Adrenal gland (tissue), 9 donors: ENCODE measurements at regions not wholly inside any gene's neighbourhood (a gene's known extent, or its start where the extent isn't known, plus 50 kb on each side); places are given as distances from the start of the nearest gene placed in this dataset.

Source experiments
- DNase-seq, 7 donors: peaks; one replicate each; pipeline ENCODE4 v3.0.0-alpha.2; 2019 to 2020
- H3K27ac ChIP-seq, 5 donors: fragments of 200-600 bp; sonication (generic) in 4 of 5; 1 replicate in 3 of 5; 2 replicates in 2 of 5; pipeline versions ENCODE4 v1.5.1 to v1.8.0; 2016 to 2020; ENCODE audit warnings: mild to moderate bottlenecking in 1 of 5
- H3K27me3 ChIP-seq: fragments of 200-600 bp; 2 replicates; pipeline ENCODE4 v1.8.0; 2021
- H3K36me3 ChIP-seq, 2 donors: fragments of 200-600 bp; replicated peaks in 1 of 2; 1 replicate in 1 of 2; 2 replicates in 1 of 2; pipeline versions ENCODE4 v1.5.1 to v1.8.0; 2018 to 2022
- H3K4me1 ChIP-seq, 2 donors: fragments of 200-600 bp; replicated peaks in 1 of 2; 1 replicate in 1 of 2; 2 replicates in 1 of 2; pipeline versions ENCODE4 v1.5.1 to v1.8.0; 2018 to 2021
- H3K4me3 ChIP-seq, 4 donors: fragments of 200-600 bp; sonication (generic) in 3 of 4; one replicate each; pipeline ENCODE4 v1.5.1; 2016 to 2018
- H3K9me3 ChIP-seq, 3 donors: fragments of 200-600 bp; sonication (generic) in 1 of 3; replicated peaks in 1 of 3; 1 replicate in 2 of 3; 2 replicates in 1 of 3; pipeline versions ENCODE4 v1.5.1 to v1.8.0; 2016 to 2021
- CTCF ChIP-seq, 6 experiments: fragments of 450-650 bp in 4 of 6; fragments of 200-600 bp in 2 of 6; sonication (generic) in 1 of 6; IDR thresholded peaks; 1 replicate in 5 of 6; 2 replicates in 1 of 6; pipeline versions ENCODE4 v1.5.1 to v1.8.0; 2016 to 2021; ENCODE audit warnings: antibody characterized with exemption in 6 of 6, mild to moderate bottlenecking in 2 of 6, moderate library complexity in 1 of 6
- POLR2A ChIP-seq, 2 donors: fragments of 450-650 bp; IDR thresholded peaks; one replicate each; pipeline ENCODE4 v1.6.1; 2017; ENCODE audit warnings: antibody characterized with exemption in 2 of 2, mild to moderate bottlenecking in 2 of 2, moderate library complexity in 1 of 2
- WGBS, 4 donors: extraction: QIAGEN DNeasy Blood & Tissue Kit in 2 of 4; methylation state at CpG; one replicate each; pipeline versions ENCODE4 v1.1.5 to v1.1.7; 2013 to 2017; 5-methylcytosine and 5-hydroxymethylcytosine counted together
- intact Hi-C, 2 donors: fragments of 100-400 bp; cut with DNase I; formaldehyde crosslinking; loops; one replicate each; pipeline versions ENCODE4 v1.14.1 to v1.15.0; 2022 to 2023
- donor health status: healthy with polysubstance abuse.
- donor health status: Bipolar disorder and iron deficiency.
- donor health status: DM: yes; HTN: yes; CAD: no.
- donor health status: DM: no; HTN: no; CAD: no.
- donor health status: DM: no; HTN: no; CAD: no.

DNA sequence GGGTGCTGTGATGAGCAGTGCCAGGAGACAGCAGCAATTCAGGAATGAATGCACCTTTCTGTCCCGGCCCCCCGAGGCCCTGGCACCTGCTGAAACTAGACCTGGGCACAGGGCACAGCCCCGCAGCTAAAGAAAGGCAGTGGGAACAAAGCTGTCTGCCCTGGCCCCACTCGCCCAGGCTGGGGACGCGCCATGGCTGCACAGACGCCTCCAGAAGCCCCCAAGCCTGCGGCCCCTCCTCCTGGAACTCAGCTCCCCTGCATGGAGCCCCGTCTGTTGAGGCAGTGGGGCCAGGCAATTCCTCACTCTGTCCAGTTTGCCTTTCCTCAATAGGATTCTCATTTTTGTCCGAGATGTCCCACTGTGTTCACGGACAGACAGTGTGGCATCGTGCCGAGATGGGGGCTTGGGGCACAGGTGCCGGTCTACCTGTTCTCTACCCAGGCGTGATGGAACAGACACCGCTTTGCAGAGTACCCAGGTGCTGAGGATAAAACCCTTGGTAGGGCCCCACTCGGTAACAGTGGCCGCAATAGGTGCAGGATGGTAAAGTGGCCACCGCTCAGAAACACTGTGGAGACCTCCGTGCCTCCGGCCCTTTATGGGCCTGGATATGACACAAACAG lies 146.5 kb upstream of the SOX1 start:
- Histone ChIP-seq H3K36me3 (no peaks in the 10 kb centered on the region), H3K4me1 (no peaks in the 10 kb centered on the region), H3K9me3 (no peaks in the 10 kb centered on the region), H3K27me3 (no peaks in the 10 kb centered on the region), H3K27ac (no peak overlapping the region), H3K4me3 (no peak overlapping the region)
- 72 to 80% (median 75%) methylated on average over 9 to 21 of the region's 21 CpGs for whole genome bisulfite sequencing, 4 donors
- TF ChIP-seq CTCF (IDR thresholded peaks at IDR 0.05) (no peak), POLR2A (IDR thresholded peaks at IDR 0.05) (no peak)
- intact Hi-C loops: no loop called here
- DNase-seq: no peak

DNA sequence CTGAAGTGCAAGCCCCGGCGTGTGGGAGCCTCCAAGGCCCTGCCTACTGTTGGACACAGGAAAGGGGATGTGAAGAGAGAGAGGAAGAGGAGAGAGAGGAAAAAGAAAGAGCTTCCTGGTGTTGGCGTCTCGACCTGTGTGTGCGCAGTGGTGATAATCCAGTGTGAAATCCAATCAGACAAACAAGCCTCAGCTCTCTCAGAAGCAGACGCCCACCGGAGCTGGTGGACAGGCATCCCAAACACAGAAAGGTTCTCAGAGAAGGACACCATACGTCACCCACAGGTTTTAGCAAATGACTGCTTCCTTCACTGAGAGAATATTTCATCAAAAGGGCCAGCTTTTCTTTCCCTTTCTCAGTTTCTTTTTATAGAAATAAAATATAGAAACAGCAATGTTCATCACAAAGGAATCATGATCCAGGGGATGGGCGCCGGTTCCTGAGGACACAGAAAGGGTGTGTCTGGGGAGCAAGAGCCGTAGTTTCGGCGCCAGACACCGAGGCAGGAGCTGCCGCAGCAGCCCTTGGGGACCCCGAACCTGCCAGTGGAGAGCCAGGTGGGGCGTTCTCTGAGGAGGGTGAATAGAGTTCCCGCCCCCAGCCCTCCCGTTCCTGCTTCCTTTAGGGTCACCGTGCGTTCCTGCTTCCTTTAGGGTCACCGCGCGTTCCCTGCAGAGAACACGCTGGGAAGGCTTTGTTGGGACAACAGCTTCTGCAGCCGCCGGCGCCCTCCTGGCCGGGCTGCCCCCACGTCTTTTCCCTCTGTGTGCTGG lies 145.8 kb upstream of the SOX1 start:
- H3K27ac ChIP-seq: no peak overlapping the region
- H3K9me3 ChIP-seq: no peaks in the 10 kb centered on the region
- TF ChIP-seq POLR2A (IDR thresholded peaks at IDR 0.05) (no peak), CTCF (IDR thresholded peaks at IDR 0.05) (no peak)
- no peaks in the 10 kb centered on the region for H3K4me1 ChIP-seq
- H3K27me3 ChIP-seq: no peaks in the 10 kb centered on the region
- no peaks in the 10 kb centered on the region for H3K36me3 ChIP-seq
- intact Hi-C loops: no loop called here
- DNase-seq: no peak
- WGBS, 4 donors: 37 to 55% (median 45%) methylated on average over 26 to 30 of the region's 30 CpGs
- H3K4me3 ChIP-seq: no peak overlapping the region

DNA sequence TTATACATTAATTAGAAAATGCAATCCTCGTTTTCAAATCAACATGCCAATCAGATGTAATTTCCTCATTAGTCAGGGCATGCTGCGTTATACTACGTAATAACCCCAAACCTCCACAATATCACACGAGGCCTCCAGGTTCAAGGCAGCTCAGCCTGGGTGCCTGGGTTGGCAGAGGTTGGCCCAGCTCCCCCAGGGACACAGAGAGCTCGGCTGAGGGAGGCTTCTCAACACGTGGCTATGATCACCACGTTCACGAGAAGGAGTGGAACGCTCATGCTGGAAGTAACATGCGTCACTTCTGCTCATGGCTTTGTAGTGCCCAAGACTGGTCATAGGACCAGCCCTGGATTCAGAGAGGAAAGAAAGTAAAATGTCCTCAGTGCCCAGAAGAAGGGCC lies 144.9 kb upstream of the SOX1 start:
- Histone ChIP-seq H3K36me3 (no peaks in the 10 kb centered on the region), H3K4me3 (no peak overlapping the region), H3K27me3 (no peaks in the 10 kb centered on the region), H3K4me1 (no peaks in the 10 kb centered on the region), H3K9me3 (no peaks in the 10 kb centered on the region), H3K27ac (no peak overlapping the region)
- intact Hi-C loops: no loop called here
- no peak for TF ChIP-seq POLR2A (IDR thresholded peaks at IDR 0.05)
- no peak for TF ChIP-seq CTCF (IDR thresholded peaks at IDR 0.05)
- no peak for DNase-seq
- 62 to 79% (median 73%) methylated on average over 10 of the region's 10 CpGs for WGBS, 4 donors

GRCh38 chr13:111923439-111923838 lies 143.5 kb upstream of the SOX1 start:
- WGBS, 4 donors: 78 to 84% (median 80%) methylated on average over 5 of the region's 5 CpGs
- H3K4me1 ChIP-seq: no peaks in the 10 kb centered on the region
- no peak overlapping the region for H3K4me3 ChIP-seq
- no peak overlapping the region for H3K27ac ChIP-seq
- intact Hi-C loops: no loop called here
- no peak for DNase-seq
- H3K9me3 ChIP-seq: no peaks in the 10 kb centered on the region
- no peak for TF ChIP-seq CTCF (IDR thresholded peaks at IDR 0.05)
- TF ChIP-seq POLR2A (IDR thresholded peaks at IDR 0.05): no peak
- no peaks in the 10 kb centered on the region for H3K27me3 ChIP-seq
- H3K36me3 ChIP-seq: no peaks in the 10 kb centered on the region
